Vagina (tissue), 2 donors: ENCODE measurements at regions not wholly inside any gene's neighbourhood (a gene's known extent, or its start where the extent isn't known, plus 50 kb on each side); places are given as distances from the start of the nearest gene placed in this dataset.

Experiments
- CTCF ChIP-seq, 3 experiments: fragments of 450-650 bp in 2 of 3; fragments of 200-600 bp in 1 of 3; sonication (generic) in 1 of 3; IDR thresholded peaks; one replicate each; pipeline ENCODE4 v1.5.1; 2017 to 2019; ENCODE audit warnings: antibody characterized with exemption in 3 of 3, mild to moderate bottlenecking in 2 of 3, moderate library complexity in 2 of 3
- POLR2A ChIP-seq, 2 donors: fragments of 450-650 bp; IDR thresholded peaks; one replicate each; pipeline ENCODE4 v1.6.1; 2017; ENCODE audit warnings: antibody characterized with exemption in 2 of 2, mild to moderate bottlenecking in 2 of 2, moderate library complexity in 2 of 2
- POLR2AphosphoS5 ChIP-seq, 2 donors: sonication (generic); formaldehyde crosslinking; IDR thresholded peaks; one replicate each; pipeline ENCODE4 v1.9.0; 2017; ENCODE audit warnings: antibody characterized with exemption in 2 of 2, mild to moderate bottlenecking in 2 of 2, low read depth in 1 of 2; ENCODE audit not compliant: insufficient read depth in 1 of 2

GRCh38 chr7:115078851-115079250 is 157.0 kb downstream of the MDFIC start:
- no peak for TF ChIP-seq POLR2AphosphoS5 (IDR thresholded peaks at IDR 0.05; ENCODE audit: insufficient read depth in 1 of 2, low read depth in 1 of 2)
- TF ChIP-seq CTCF (IDR thresholded peaks at IDR 0.05), result no peak
- TF ChIP-seq POLR2A (IDR thresholded peaks at IDR 0.05), result no peak
